ENCODE measurements at regions not wholly inside any gene's neighbourhood (a gene's known extent, or its start where the extent isn't known, plus 50 kb on each side); places are given as distances from the start of the nearest gene placed in this dataset.

DNA sequence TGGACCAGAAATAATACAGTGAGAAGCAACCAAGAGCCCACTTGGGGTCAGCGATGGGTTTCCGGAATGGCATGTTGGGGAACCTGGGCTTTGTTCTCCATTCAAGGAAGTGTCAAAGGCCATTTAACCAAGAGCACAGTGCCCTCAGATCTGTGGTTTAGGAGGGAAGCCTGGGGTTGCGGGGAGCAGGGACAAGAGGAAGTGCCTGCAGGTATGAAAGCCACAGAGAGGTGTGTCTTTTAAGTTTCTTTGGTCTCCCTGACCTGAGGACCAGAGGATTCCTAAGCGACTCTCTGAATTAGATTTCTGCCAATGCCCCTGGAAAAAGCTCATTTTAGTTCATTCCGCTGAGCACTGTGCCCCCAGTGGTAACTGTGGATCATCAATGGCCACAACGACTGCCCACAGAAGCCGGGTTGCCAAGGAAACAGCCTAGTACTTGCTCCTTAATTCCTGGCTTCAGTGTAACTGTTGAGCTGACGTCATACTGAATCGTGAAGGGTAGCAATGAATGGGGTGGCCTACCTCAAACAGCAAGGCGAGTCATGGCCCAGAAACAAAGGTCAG lies 107.3 kb upstream of the SPIN1 start:
- no peak for DNase-seq

DNA sequence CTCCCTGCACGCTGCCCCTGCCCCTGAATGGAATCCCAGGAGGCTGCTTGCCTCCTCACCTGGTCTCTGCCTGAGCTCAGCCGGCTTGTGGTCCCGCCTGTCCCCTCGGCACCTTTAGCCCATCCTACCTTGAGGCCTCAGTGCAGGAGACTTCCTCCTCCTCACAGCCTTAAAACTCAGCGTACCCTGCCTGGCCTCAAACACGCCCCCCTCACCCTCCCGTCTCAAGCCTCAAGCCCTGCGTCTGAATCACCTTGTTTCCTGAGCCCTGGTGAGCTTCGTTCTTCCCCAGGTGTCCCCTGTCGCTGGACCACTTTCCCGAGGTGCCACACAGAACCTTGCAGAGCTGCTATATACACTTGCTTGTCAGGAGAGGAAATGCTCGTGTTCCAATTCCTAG lies 110.2 kb upstream of the SPIN1 start:
- no peak for DNase-seq

DNA sequence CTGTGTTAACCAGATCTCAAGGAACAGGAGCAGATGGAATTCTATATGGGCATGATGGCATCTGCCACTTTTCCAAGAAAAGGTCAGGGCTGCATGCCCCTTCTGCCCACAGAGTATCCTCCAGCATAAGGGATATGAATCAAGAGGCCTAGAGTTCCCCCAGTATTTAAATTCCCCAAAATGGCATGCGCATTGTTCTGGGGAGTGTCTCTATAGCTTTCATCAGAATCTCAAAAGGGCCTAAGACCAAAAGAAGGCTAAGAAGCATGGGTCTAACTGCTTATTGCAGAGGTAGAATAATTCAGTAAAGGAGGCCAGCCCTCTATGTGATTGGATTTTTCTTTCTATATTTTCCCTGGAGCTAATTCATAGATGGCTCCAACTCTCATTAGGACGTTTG lies 114.2 kb upstream of the SPIN1 start:
- no peak for DNase-seq

DNA sequence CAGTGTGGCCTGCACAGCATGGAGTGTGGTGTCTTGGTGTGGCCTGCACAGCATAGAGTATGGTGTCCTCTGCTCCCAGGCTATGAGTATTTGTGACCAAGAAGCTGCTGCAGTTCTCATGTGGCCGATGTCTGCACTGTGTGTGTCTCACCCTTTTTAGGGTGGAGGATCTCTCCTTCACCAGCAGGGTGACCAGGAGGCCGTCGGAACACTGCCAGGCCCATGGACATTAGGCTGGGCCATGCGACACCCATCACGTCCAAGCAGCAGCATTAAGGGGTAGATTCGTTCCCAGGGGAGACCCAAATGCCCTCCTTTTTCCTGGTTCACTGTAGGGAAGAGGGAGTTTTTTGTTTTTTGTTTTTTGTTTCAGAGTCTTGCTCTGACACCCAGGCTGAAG lies 115.3 kb upstream of the SPIN1 start:
- no peak for DNase-seq

DNA sequence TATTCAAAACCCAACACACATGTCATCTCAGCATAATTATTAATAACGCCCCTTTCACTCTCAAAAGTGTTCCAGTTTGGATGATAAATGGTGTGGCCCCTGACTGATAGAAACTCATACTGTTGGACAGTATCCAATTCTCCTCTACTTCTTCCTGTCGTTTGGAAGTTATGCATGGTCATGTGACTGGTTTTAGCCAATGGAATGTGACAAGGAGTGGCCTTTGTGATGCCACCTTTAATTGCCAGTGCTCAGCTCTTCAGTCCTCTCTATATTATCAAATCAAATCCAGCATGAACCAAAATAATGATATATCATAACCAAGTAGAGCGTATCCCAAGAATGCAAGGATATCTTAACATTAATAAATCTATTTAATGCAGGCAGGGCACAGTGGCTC lies 117.8 kb upstream of the SPIN1 start:
- DNase-seq = no peak

DNA sequence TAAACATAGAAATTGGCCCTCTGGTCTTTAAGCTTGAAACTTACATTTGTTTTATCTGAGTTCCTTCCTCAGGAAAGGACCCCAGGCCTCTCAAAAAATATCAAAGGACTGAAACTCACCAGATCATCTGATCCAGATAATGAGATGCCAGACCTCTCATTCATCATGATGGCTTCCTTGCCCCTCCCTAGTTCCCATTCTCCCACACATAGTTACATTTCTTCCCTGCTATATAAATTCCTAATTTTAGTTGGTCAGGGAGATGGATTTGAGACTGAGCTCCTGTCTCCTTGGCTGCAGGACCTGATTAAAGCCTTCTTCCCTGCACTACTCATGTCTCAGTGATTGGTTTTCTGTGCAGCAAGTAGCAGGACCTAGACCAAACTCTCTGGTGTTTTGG lies 119.4 kb upstream of the SPIN1 start:
- DNase-seq = no peak

DNA sequence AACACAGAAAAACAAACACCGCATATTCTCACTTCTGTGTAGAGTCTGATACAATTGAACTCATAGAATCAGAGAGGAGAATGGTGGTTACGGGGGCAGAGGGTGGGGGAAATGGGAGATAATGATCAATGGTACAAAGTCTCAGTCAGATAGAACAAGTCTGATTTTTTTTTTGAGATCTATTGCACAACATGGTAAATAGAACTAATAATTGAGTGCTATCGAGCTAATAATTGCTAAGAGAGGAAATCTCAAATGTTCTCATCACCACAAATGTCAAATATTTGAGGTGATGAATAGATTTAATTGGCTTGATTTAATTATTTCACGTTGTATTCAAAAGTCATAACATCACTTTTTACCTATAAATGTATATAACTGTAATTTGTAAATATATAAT lies 121.0 kb upstream of the SPIN1 start:
- DNase-seq = no peak

DNA sequence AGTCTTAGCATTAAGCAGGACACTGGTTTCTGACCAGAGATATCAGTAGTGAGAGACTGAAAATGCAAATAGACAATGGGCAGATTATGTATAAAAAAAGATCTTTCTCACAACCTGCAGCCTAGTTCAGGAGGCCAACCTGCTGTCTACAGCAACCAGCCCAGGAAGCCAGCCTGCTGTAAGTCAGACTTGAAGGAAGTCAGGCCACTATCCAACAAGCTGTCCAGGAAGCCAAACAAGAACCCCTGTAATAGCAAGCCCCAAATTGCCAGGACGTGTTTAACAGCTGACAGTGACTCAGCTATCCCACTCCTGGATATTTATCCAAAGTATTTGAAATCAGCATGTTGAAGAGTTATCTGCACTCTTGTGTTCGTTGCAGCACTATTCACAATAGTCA lies 121.8 kb upstream of the SPIN1 start:
- DNase-seq = no peak

DNA sequence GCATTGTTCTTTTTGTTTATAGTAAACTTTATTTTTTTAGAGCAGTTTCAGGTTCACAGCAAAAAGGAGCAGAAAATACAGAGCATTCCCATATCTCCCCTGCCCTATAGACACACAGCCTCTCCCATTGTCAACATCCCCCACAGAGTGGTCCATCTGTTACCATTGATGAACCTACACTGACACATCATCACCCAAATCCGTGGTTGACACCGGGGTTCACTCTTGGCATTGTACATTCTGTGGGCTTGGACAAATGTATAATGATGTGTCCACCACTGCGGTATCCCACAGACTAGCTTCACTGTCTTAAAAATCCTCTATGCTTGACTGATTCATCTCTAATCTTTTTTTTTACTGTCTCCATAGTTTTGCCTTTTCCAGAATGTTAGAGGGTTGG lies 120.7 kb upstream of the SPATA31C2 start:
- no peak for DNase-seq

DNA sequence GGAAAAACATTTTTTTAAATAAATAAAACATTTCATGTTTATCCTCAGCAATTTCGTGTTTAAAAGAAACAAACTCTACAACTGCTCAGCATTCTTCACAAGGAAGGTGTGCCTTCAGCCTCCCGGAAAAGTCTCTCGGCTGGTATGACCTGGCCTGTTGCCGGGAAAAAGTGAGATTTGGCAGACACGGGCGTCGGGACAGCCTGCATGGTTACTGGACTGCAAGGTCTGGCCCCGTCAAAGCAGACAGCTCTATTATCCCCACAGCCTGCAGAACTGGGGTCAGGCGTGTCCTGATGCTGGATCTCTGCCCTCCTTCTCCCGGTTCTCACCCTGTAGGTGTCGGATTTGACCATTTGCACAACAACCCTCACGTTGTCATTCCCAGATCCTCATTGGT lies 120.3 kb upstream of the SPATA31C2 start:
- no peak for DNase-seq

DNA sequence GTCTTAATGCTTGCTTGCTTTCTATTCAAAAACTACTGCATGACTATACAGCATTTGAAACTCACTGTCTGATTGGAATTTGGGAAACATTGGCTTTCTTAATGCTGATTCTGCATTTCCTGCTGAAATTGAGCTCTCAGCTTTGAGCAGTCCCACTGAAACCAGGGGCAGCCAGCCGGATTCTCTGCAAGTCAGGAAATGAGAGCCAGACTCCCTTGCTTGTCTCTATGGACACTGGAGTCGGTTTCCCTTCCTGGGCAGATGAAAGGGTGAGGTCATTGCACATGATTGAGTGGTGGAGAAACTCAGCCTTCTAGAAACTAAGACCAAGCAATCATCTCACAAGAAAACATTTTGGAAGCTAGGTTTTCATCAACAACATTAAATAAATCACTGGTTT lies 119.7 kb upstream of the SPATA31C2 start:
- no peak for DNase-seq

DNA sequence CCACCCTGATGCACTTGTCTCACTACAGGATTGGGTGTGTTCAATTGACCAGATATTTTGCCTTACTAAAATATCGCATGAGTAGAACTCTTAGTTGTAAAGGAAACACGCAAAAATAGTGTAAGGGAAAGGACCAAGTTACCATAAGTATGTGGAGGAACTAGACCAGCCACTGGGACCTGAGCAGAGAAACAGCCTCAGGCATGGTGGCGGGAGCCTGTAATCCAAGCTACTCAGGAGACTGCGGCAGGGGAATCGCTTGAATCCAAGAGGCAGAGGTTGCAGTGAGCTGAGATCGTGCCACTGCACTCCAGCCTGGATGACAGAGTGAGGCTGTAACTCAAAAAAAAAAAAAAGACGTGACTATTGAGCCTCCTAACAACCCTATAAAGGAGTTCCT lies 117.9 kb upstream of the SPATA31C2 start:
- no peak for DNase-seq

DNA sequence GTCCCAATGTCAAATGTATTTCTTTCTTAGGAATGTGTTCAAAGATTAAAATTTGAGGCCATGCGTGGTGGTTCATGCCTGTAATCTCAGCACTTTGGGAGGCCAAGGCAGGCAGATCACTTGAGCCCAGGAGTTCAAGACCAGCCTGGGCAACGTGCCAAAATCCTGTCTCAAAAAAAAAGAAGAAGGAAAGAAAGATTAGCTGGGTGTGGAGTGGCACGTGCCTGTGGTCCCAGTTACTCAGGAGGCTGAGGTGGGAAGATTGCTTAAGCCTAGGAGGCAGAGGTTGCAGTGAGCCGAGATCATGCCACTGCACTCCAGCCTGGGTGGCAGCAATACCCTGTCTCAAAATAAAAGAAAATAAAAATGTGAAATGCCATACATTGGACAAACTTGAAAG lies 117.5 kb upstream of the SPATA31C2 start:
- peak; percentile 53 to 54 for DNase-seq

DNA sequence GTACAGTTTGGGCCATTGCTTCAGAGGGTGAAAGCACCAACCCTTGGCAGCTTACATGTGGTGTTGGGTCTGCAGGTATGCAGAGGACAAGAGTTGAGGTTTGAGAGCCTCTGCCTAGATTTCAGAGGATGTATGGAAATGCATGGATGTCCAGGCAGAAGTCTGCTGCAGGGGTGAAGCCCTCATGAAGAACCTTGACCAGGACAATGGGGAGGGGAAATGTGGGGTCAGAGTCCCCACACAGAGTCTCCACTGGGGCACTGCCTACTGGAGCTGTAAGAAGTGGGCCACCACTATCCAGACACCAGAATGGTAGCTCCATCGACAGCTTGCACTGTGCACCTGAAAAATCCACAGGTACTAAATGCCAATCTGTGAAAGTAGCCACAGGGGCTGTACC lies 113.6 kb upstream of the SPATA31C2 start:
- no peak for DNase-seq

DNA sequence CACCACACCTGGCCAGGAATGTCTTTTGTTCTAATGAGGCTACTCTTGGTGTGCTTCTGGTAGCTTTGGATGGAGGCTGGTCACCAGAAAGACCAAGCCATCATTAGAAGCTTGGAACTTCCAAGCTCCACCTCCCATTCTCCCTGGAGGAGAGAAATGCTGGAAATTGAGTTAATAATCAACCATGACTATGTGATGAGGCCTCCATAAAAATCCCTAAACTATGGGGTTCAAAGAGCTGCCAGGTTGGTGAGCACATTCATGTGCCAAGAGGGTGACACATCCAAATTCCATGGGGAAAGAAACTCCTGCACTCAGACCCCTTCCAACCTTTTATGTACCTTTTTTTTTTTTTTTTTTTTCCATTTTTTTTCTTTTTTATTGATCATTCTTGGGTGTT lies 105.5 kb upstream of the SPATA31C2 start:
- no peak for DNase-seq

DNA sequence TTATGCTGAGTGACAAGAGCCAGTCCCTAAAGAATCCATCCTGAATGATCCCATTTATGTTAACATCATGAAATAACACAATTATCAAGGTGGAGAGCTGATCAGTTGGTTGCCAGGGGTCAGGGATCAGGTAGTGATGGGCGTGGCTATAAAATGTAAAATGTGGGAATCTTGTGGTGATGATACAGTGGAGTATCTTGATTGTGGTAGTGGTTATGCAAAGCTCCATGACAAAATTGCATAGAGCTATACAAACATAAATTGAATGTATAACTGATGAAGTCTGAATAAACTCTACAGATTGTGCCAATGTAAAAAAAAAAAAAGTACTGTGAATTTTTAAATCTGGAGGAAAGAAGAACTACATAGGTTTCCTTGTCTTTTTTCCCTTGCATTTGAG lies 104.6 kb upstream of the SPATA31C2 start:
- no peak for DNase-seq

DNA sequence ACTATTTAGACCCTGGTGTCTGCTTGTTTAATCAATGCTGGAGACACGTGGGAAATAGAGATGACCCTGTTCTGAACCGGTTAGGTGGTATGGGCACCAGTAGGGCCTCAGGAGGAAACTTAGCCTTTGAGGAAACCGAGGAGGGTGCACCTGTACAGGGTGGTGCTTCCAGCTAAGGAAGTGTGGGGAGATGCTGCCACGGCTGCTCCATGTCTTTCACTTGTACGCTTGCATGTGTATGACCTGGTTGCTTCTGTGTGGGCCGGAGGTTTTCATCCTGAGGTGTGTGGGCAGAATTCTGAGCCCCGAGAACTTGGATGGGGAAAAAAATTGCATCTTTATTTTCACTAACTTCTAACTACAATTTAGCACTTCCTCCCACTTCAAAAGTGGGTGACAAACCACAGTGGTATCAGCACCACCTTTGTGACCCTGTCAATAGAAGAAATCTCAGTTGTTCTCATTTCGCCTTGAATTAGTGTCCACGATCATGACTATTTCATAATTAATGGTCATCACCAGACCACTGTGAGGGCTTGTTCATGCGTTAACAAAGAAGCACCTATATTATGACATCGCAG lies 99.8 kb upstream of the SPATA31C2 start:
- no peak for DNase-seq

DNA sequence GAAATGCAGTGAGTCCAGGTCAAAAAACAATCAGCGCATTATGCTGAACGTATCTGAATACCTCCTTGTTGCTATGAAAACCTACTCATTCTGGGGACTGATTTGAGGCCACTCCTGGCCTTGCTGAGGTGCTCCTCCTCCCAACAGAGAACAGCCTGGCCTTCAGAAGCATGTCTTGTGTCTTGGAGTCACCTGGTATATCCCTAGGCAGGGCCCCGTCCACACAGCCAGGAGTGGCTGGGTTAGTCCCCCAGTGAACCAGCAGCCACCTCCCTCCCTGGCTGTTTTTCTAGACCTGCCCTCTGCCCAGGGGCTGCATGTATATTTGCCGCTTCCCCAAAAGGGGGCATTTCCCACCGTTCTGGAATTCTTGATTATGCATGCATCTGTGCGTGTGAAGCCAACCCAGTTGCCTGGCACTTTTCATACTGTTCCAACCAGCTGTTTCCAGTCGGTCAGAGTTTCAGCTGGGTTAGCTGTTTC lies 99.2 kb upstream of the SPATA31C2 start:
- no peak for DNase-seq

DNA sequence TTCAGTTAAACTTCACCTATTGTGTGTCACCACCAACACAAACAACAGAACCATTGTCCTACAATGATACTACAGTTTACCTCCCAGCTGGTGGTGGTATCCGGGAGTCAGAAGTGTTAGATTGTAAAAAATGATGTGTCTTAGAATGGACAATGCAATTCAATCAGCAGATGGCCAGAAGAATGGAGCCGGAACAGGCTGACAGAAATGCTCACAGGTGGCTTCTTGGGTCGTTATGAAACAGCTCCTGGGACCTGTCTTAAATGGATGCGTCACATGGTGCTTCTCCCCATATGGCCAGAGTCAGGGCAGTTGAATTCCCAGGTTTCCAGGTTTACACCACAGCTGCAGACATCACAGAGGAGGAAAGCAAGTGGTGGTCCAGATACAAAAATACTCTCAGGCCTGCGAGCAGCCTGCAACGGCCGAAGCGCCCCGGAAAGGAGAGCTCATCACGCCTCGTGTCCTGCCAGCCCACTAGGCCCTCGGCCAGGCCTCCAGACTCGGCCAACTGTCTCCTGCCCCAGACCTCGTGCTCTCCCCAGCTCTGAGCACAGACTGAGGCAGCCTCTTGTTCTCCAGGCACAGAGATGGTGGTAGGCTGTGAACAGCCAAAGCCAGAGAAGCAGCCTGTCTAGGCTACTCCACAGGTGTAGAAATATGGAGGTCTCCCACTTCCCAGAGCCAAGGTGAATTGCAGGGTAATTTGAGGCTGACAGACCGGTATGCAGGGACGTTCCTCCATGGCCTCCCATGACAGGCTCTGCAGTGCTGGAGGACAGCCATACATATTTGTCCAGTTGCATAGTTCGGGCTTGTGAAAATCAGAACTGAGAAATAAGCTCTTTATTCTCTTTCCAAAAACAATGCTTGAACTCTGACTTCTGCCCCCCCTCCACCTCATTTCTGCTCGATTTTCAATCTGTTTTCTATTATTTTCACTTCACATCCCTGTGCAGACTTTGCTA lies 98.5 kb upstream of the SPATA31C2 start:
- no peak for DNase-seq

DNA sequence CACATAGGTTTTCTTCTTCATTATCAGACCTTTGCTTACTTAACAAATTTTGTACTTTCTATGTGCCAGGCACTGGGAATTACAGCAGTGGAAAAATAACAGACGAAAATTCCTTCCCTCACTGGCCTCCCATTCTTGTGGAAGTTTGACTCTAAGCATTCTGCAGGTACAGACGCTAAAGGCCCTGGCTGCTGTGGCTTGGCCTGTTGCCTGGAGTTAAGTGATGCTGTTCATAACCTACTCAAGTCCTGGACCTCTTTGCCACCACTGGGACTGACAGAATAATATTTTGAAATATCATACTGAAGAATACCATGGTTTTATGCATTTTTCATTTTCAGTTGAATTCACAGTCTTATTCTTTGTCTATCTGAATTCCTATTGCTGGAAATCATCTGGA lies 97.3 kb upstream of the SPATA31C2 start:
- DNase-seq = no peak

DNA sequence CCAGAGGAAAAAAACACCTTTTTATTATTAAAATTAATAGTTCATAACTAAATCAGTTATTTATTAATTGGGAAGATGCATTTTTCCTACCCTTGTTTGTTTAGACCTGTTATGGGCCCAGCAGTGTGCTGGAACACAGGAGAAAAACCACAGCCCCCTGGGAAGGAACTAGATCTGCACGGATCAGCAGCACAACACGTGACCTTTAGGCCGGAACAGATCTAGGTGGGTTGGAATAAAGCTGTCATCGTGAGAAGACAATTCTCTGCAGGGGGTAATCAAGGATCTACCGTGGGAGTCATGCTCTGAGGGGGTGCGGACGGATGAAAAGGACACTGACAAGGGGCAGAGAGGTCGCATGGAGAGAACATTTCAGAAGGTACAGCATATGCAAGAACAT lies 95.8 kb upstream of the SPATA31C2 start:
- no peak for DNase-seq

DNA sequence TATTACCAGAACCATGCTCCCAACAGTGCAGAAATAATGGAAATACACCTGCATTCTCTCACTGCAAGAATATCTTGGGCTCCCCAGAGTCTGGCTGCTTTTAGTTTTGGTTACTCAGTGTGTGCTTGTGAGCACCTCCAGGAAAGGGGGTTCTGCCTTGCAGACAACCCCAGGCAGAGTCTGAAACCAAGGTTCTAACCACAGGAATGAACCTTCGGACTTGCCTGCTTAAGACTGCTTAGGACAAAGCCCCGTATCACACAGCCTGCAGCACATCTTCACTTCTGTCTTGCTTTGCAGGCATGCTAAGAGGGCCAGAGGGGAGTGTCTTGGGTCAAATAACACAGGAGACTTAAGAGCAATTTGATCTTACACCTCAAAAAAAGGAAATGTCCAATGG lies 94.8 kb upstream of the SPATA31C2 start:
- DNase-seq = no peak

DNA sequence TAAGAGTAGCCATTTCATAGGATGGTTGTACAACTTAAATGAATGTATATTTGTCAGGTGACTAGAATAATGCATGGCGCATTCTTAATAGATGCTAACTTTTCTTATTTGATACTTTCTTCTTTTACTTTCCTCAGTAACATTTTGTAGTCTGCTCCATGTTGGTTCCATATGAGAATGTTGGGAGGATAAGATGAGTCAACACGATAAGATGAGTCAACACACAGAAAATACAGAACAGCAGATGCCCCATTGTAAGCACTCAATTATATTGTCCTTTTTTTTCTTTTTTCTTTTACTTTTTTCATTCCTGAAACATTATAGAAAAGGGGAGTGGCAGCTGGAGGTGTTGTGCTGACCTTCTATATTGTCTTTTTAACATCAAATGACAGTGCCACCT lies 92.3 kb upstream of the SPATA31C2 start:
- DNase-seq = no peak

DNA sequence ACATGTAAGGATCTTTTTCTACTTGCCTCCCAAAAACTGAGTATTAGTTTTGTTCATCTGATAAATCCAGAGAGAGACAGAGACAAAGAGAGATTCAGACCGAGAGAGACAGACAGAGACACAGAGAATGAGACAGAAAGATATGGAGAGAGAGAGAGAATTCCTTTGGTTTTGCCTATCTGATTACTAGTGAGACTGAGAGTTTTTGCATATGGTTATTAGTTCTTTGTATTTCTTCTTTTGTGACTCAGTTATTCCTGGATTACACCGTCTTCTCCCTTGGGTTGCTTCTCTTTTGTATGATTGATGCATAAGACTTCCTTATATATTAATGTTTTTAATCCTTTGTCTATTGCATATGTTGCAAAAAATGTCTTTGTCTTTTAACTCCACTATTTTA lies 91.2 kb upstream of the SPATA31C2 start:
- no peak for DNase-seq

All from Kasumi-1 (cell line).